ENCODE measurements at regions not wholly inside any gene's neighbourhood (a gene's known extent, or its start where the extent isn't known, plus 50 kb on each side); places are given as distances from the start of the nearest gene placed in this dataset.

DNA sequence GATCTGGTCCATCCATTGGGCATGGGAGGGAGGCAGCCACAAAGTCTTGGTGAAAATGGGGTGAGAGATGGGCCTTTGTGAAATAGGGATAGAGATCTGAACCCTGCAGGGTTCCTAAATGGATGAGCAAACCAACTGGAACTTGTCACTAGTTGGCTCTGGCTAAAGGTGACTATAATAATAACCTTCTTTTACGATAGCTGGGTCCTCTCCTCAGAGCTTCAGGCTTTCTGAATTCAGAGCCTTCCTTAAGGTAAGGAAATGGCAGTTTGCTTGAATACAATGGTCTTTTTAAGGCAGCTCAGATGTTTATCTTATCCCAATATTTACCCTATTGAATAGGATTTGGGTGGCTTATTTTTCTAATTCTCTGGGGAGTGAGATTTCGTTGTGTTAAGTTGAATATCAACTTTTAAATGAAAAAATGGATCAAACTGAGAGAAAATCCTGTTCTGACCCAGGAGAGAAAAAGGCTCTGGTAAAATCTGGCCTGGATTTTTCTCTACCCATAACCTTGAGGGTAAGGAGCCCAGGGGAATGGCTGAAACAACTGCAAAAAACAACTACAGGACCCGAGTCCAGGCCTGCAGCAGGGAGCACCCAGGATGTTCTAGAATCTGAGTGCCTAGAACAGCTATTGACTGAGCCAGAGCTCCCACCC is 61.1 kb upstream of the CXCR4 start:
- Histone ChIP-seq H2AFZ (ENCODE audit: low read depth, low read length) (no peak overlapping the region), H3K27ac (ENCODE audit: extremely low read depth, low read depth, low read length) (no peak overlapping the region), H3K79me2 (ENCODE audit: control insufficient read depth, insufficient read depth, low read length) (no peaks in the 10 kb centered on the region), H4K20me1 (replicated peaks; ENCODE audit: control insufficient read depth, insufficient read depth, low read length) (no peaks in the 10 kb centered on the region), H3K36me3 (ENCODE audit: control insufficient read depth, insufficient read depth, low read length) (no peaks in the 10 kb centered on the region), H3K9ac (ENCODE audit: insufficient read depth in 1 of 2, low read depth in 2 of 2, low read length in 2 of 2) (no peak overlapping the region), H3K4me2 (ENCODE audit: insufficient read depth, low read length) (no peak overlapping the region), H3K9me3 (replicated peaks; ENCODE audit: control insufficient read depth, insufficient read depth, low read depth, low read length) (no peaks in the 10 kb centered on the region), H3K27me3 (ENCODE audit: control insufficient read depth in 2 of 2, insufficient read depth in 2 of 2, low read length in 2 of 2) (no peaks in the 10 kb centered on the region), H3K4me1 (replicated peaks in 1 of 2; ENCODE audit: control insufficient read depth in 2 of 2, insufficient read depth in 2 of 2, low read length in 2 of 2) (no peaks in the 10 kb centered on the region), H3K9me1 (ENCODE audit: control insufficient read depth, insufficient read depth, low read length) (no peaks in the 10 kb centered on the region), H3K4me3 (no peak overlapping the region)
- no TSS peak for BruUV-seq (replicated peaks)
- TF ChIP-seq NR2C2 (CRISPR knock-in tag; IDR thresholded peaks at IDR 0.05), result no peak
- TF ChIP-seq NR2C2 (tag; IDR thresholded peaks at IDR 0.05), result no peak
- TF ChIP-seq MYNN (IDR thresholded peaks at IDR 0.05), result no peak
- TF ChIP-seq MYNN (CRISPR knock-in tag; IDR thresholded peaks at IDR 0.05), result no peak
- TF ChIP-seq MAFG (tag; conservative IDR thresholded peaks at IDR 0.05), result no peak
- TF ChIP-seq DDX20 (tag; IDR thresholded peaks at IDR 0.05; ENCODE audit: low read depth), result no peak
- no peak for TF ChIP-seq HIVEP1 (CRISPR knock-in tag; IDR thresholded peaks at IDR 0.05)
- no peak for TF ChIP-seq ILK (tag; IDR thresholded peaks at IDR 0.05; ENCODE audit: borderline replicate concordance, low read depth)
- no peak for TF ChIP-seq PTBP1 (IDR thresholded peaks at IDR 0.05; ENCODE audit: low read depth, low read length)
- TF ChIP-seq SNIP1 (IDR thresholded peaks at IDR 0.05; ENCODE audit: low read depth), result no peak
- TF ChIP-seq MTF1 (CRISPR knock-in tag; IDR thresholded peaks at IDR 0.05; ENCODE audit: borderline replicate concordance), result no peak
- no peak for TF ChIP-seq NEUROD1 (IDR thresholded peaks at IDR 0.05; ENCODE audit: borderline replicate concordance, low read depth, low read length, partially characterized antibody)
- ATAC-seq (no peak), DNase-seq (ENCODE audit: extremely low read depth in 1 of 4, low spot score in 3 of 4) (no peak), FAIRE-seq (no peak)
- whole genome bisulfite sequencing (ENCODE audit: insufficient coverage, low coverage, missing lambda C conversion rate), result 4% methylated on average over 3 of the region's 3 CpGs
- CTCF ChIA-PET (ENCODE audit: low intra/inter-chr PET ratio), result no interaction called here
- POLR2A ChIA-PET, result no interaction called here
- in situ Hi-C loops (cut with MboI) (no loop called here), intact Hi-C loops (cut with micrococcal nuclease) (no loop called here)
